Activated CD8-positive, alpha-beta T cell treated with anti-CD3 and anti-CD28 coated beads, Interleukin-2, amount 10 ng/mL, durations not matched to agents 7 days and 5 days (primary cell): ENCODE measurements at regions not wholly inside any gene's neighbourhood (a gene's known extent, or its start where the extent isn't known, plus 50 kb on each side); places are given as distances from the start of the nearest gene placed in this dataset.

ENCODE experiments used
- ATAC-seq: fragments of 150-1000 bp; cut with Tn5 transposase; one replicate; pipeline ENCODE4 v1.10.0; 2021; ENCODE audit warnings: moderate library complexity
- CTCF ChIA-PET: fragments of 350-600 bp; sonication (Branson Sonifier 250); formaldehyde crosslinking; loops from one replicate; lab custom pipeline; 2021; ENCODE audit warnings: antibody characterized with exemption; lab: Charles Lee
- POLR2A ChIA-PET: fragments of 350-600 bp; sonication (Branson Sonifier 250); formaldehyde crosslinking; loops from one replicate; lab custom pipeline; 2021; ENCODE audit warnings: antibody characterized with exemption; lab: Charles Lee
- DNase-seq: peaks from one replicate; pipeline ENCODE4 v3.0.0-alpha.2; 2020
- H3K27ac Mint-ChIP-seq: one replicate; pipeline ENCODE4 v1.8.0; 2021; ENCODE audit warnings: mild to moderate bottlenecking, mixed read lengths
- H3K27me3 Mint-ChIP-seq: one replicate; pipeline ENCODE4 v1.8.0; 2021; ENCODE audit warnings: low read depth, mixed read lengths
- H3K36me3 Mint-ChIP-seq: one replicate; pipeline ENCODE4 v1.8.0; 2021; ENCODE audit warnings: low read depth, mixed read lengths
- H3K4me1 Mint-ChIP-seq: one replicate; pipeline ENCODE4 v1.8.0; 2021; ENCODE audit warnings: low read depth, mixed read lengths
- H3K4me3 Mint-ChIP-seq: one replicate; pipeline ENCODE4 v1.8.0; 2021; ENCODE audit warnings: mild to moderate bottlenecking, mixed read lengths
- H3K9me3 Mint-ChIP-seq: one replicate; pipeline ENCODE4 v1.8.0; 2022; ENCODE audit warnings: mixed read lengths; ENCODE audit not compliant: insufficient read depth

- ATAC-seq (no peak), DNase-seq (no peak)
- ChIA-PET POLR2A (no interaction called here), CTCF (no interaction called here)
- no peak overlapping the region for H3K27ac Mint-ChIP-seq
- H3K4me3 Mint-ChIP-seq, result no peak overlapping the region
- no peaks in the 10 kb centered on the region for H3K36me3 Mint-ChIP-seq
- no peaks in the 10 kb centered on the region for H3K27me3 Mint-ChIP-seq
- H3K4me1 Mint-ChIP-seq, result no peaks in the 10 kb centered on the region
- H3K9me3 Mint-ChIP-seq, result no peaks in the 10 kb centered on the region
Measured at GRCh38 chr7:46357290-46357689, 436.2 kb upstream of the IGFBP3 start.

GRCh38 chr7:46356371-46356770 is 435.3 kb upstream of the IGFBP3 start:
- CTCF ChIA-PET, result no interaction called here
- H3K4me1 Mint-ChIP-seq, result no peaks in the 10 kb centered on the region
- H3K27ac Mint-ChIP-seq, result no peak overlapping the region
- H3K4me3 Mint-ChIP-seq, result no peak overlapping the region
- ATAC-seq (no peak), DNase-seq (no peak)
- no peaks in the 10 kb centered on the region for H3K9me3 Mint-ChIP-seq
- POLR2A ChIA-PET, result no interaction called here
- H3K36me3 Mint-ChIP-seq, result no peaks in the 10 kb centered on the region
- no peaks in the 10 kb centered on the region for H3K27me3 Mint-ChIP-seq

- ATAC-seq, result no peak
- no peak overlapping the region for H3K27ac Mint-ChIP-seq
- H3K27me3 Mint-ChIP-seq, result no peaks in the 10 kb centered on the region
- CTCF ChIA-PET, result no interaction called here
- no peak for DNase-seq
- POLR2A ChIA-PET, result no interaction called here
- H3K4me1 Mint-ChIP-seq, result no peaks in the 10 kb centered on the region
- no peaks in the 10 kb centered on the region for H3K36me3 Mint-ChIP-seq
- H3K4me3 Mint-ChIP-seq, result no peak overlapping the region
- H3K9me3 Mint-ChIP-seq, result no peaks in the 10 kb centered on the region
Measured at GRCh38 chr7:46355331-46355730, 434.3 kb upstream of the IGFBP3 start.

GRCh38 chr7:46352004-46352954 is 431.2 kb upstream of the IGFBP3 start:
- Mint-ChIP-seq H3K4me1 (no peaks in the 10 kb centered on the region), H3K36me3 (no peaks in the 10 kb centered on the region), H3K27me3 (no peaks in the 10 kb centered on the region), H3K9me3 (no peaks in the 10 kb centered on the region), H3K27ac (no peak overlapping the region), H3K4me3 (no peak overlapping the region)
- DNase-seq (no peak), ATAC-seq (no peak)
- CTCF ChIA-PET, result interaction anchor here (0.7 to 1.9 kb wide), 2 partner anchors 366 to 429 kb away, joined by 3 to 9 read pairs; no protein-coding TSS in a partner anchor
- POLR2A ChIA-PET, result no interaction called here

- no peaks in the 10 kb centered on the region for H3K9me3 Mint-ChIP-seq
- CTCF ChIA-PET, result no interaction called here
- no peaks in the 10 kb centered on the region for H3K36me3 Mint-ChIP-seq
- no peaks in the 10 kb centered on the region for H3K27me3 Mint-ChIP-seq
- no peak overlapping the region for H3K4me3 Mint-ChIP-seq
- H3K27ac Mint-ChIP-seq, result no peak overlapping the region
- H3K4me1 Mint-ChIP-seq, result no peaks in the 10 kb centered on the region
- no peak for ATAC-seq
- DNase-seq, result no peak
- POLR2A ChIA-PET, result no interaction called here
Measured at GRCh38 chr7:46349490-46349889, 428.4 kb upstream of the IGFBP3 start.

- no peaks in the 10 kb centered on the region for H3K4me1 Mint-ChIP-seq
- ATAC-seq (no peak), DNase-seq (no peak)
- CTCF ChIA-PET, result no interaction called here
- H3K27me3 Mint-ChIP-seq, result no peaks in the 10 kb centered on the region
- no peaks in the 10 kb centered on the region for H3K36me3 Mint-ChIP-seq
- H3K4me3 Mint-ChIP-seq, result no peak overlapping the region
- POLR2A ChIA-PET, result no interaction called here
- no peak overlapping the region for H3K27ac Mint-ChIP-seq
- H3K9me3 Mint-ChIP-seq, result no peaks in the 10 kb centered on the region
Measured at GRCh38 chr7:46344533-46344932, 423.5 kb upstream of the IGFBP3 start.

- ATAC-seq (no peak), DNase-seq (no peak)
- Mint-ChIP-seq H3K27ac (no peak overlapping the region), H3K4me1 (no peaks in the 10 kb centered on the region), H3K27me3 (no peaks in the 10 kb centered on the region), H3K9me3 (no peaks in the 10 kb centered on the region), H3K36me3 (no peaks in the 10 kb centered on the region), H3K4me3 (no peak overlapping the region)
- ChIA-PET CTCF (no interaction called here), POLR2A (no interaction called here)
Measured at GRCh38 chr7:46343802-46344201, 422.7 kb upstream of the IGFBP3 start.

- Mint-ChIP-seq H3K4me3 (no peak overlapping the region), H3K36me3 (no peaks in the 10 kb centered on the region), H3K4me1 (no peaks in the 10 kb centered on the region), H3K27me3 (no peaks in the 10 kb centered on the region), H3K9me3 (peaks cover 3% of the 10 kb centered on the region), H3K27ac (no peak overlapping the region)
- ChIA-PET CTCF (no interaction called here), POLR2A (no interaction called here)
- DNase-seq (no peak), ATAC-seq (no peak)
Measured at GRCh38 chr7:46322937-46323336, 401.9 kb upstream of the IGFBP3 start.

GRCh38 chr7:46321556-46322205 is 400.6 kb upstream of the IGFBP3 start:
- Mint-ChIP-seq H3K27ac (no peak overlapping the region), H3K4me1 (no peaks in the 10 kb centered on the region), H3K4me3 (no peak overlapping the region), H3K36me3 (no peaks in the 10 kb centered on the region), H3K27me3 (no peaks in the 10 kb centered on the region), H3K9me3 (peaks cover 3% of the 10 kb centered on the region)
- no peak for DNase-seq
- ChIA-PET POLR2A (no interaction called here), CTCF (no interaction called here)
- ATAC-seq, result no peak

- DNase-seq (no peak), ATAC-seq (no peak)
- Mint-ChIP-seq H3K36me3 (no peaks in the 10 kb centered on the region), H3K9me3 (peaks cover 3% of the 10 kb centered on the region), H3K4me1 (no peaks in the 10 kb centered on the region), H3K27ac (no peak overlapping the region), H3K4me3 (no peak overlapping the region), H3K27me3 (no peaks in the 10 kb centered on the region)
- ChIA-PET POLR2A (no interaction called here), CTCF (no interaction called here)
Measured at GRCh38 chr7:46320956-46321355, 399.9 kb upstream of the IGFBP3 start.

GRCh38 chr7:46319841-46320240 is 398.8 kb upstream of the IGFBP3 start:
- DNase-seq, result no peak
- CTCF ChIA-PET, result no interaction called here
- H3K36me3 Mint-ChIP-seq, result no peaks in the 10 kb centered on the region
- ATAC-seq, result no peak
- H3K4me1 Mint-ChIP-seq, result no peaks in the 10 kb centered on the region
- peaks cover 3% of the 10 kb centered on the region for H3K9me3 Mint-ChIP-seq
- H3K4me3 Mint-ChIP-seq, result no peak overlapping the region
- H3K27me3 Mint-ChIP-seq, result no peaks in the 10 kb centered on the region
- H3K27ac Mint-ChIP-seq, result no peak overlapping the region
- POLR2A ChIA-PET, result no interaction called here

GRCh38 chr7:46318276-46318675 is 397.2 kb upstream of the IGFBP3 start:
- Mint-ChIP-seq H3K4me1 (no peaks in the 10 kb centered on the region), H3K9me3 (peaks cover 3% of the 10 kb centered on the region), H3K27me3 (no peaks in the 10 kb centered on the region), H3K4me3 (no peak overlapping the region), H3K27ac (no peak overlapping the region), H3K36me3 (no peaks in the 10 kb centered on the region)
- no peak for DNase-seq
- POLR2A ChIA-PET, result no interaction called here
- ATAC-seq, result no peak
- CTCF ChIA-PET, result no interaction called here
